GM12878 (cell line): ENCODE measurements at regions not wholly inside any gene's neighbourhood (a gene's known extent, or its start where the extent isn't known, plus 50 kb on each side); places are given as distances from the start of the nearest gene placed in this dataset.
"Not testable (repeated sequence)": the region's sequence is repeated elsewhere in the genome, so short reads cannot be mapped to it uniquely, and the experiment has no call there.

Experiments
- ATAC-seq: fragments of 200-7000 bp; cut with Tn5 transposase; 3 replicates; pipeline ENCODE4 v1.9.1; 2020; ENCODE audit warnings: mild to moderate bottlenecking, moderate library complexity
- BruUV-seq: library from RNA; stranded (reverse); fragments of 400-500 nt; replicated peaks from 2 replicates; lab custom pipeline; 2021; lab: Mats Ljungman, UMichigan
- CTCF ChIA-PET: fragments of 300-600 bp; sonication (Branson Sonifier 250); formaldehyde crosslinking; extraction: SDS; loops from one replicate; lab custom pipeline; 2021; ENCODE audit warnings: inconsistent platforms; lab: Yijun Ruan, JAX
- POLR2A ChIA-PET: fragments of 350-600 bp; formaldehyde crosslinking; extraction: SDS; loops from one replicate; lab custom pipeline; 2021; ENCODE audit warnings: inconsistent platforms; lab: Charles Lee
- RAD21 ChIA-PET: fragments of 300-600 bp; sonication (Branson Sonifier 250); formaldehyde crosslinking; loops from one replicate; lab custom pipeline; 2023; ENCODE audit warnings: antibody characterized with exemption; ENCODE audit not compliant: unreplicated experiment; lab: Charles Lee
- SMC1A ChIA-PET: fragments of 300-600 bp; sonication (Branson Sonifier 250); formaldehyde crosslinking; loops from one replicate; lab custom pipeline; 2023; ENCODE audit not compliant: unreplicated experiment, uncharacterized antibody; lab: Charles Lee
- DNase-seq: peaks from one replicate; pipeline ENCODE4 v3.0.0-alpha.2; 2011; ENCODE audit warnings: low read depth, low spot score
- FAIRE-seq: peaks from 3 replicates; lab custom pipeline; 2011; peaks lifted over from hg19 to GRCh38; lab: Jason Lieb, UNC
- H2AFZ ChIP-seq: 2 replicates; pipeline ENCODE4 v1.6.0; 2011; ENCODE audit warnings: low read depth, low read length, control low read depth; ENCODE audit not compliant: control insufficient read depth
- H3K27ac ChIP-seq: 2 replicates; pipeline ENCODE4 v1.5.1; 2011; ENCODE audit warnings: control low read depth; ENCODE audit not compliant: control insufficient read depth, insufficient read depth
- H3K27me3 ChIP-seq, 2 experiments: replicated peaks in 1 of 2; 2 replicates each; pipeline versions ENCODE4 v1.6.0 to v1.6.1; 2011; ENCODE audit warnings: low read length in 1 of 2; ENCODE audit not compliant: control insufficient read depth in 2 of 2, insufficient read depth in 2 of 2
- H3K36me3 ChIP-seq, 2 experiments: 2 replicates each; pipeline ENCODE4 v1.5.1; 2011; ENCODE audit warnings: low read length in 1 of 2; ENCODE audit not compliant: control insufficient read depth in 2 of 2, insufficient read depth in 2 of 2
- H3K4me1 ChIP-seq: 2 replicates; pipeline ENCODE4 v1.6.1; 2011; ENCODE audit warnings: mild to moderate bottlenecking, low read length, moderate library complexity, mixed read lengths; ENCODE audit not compliant: control insufficient read depth, insufficient read depth
- H3K4me2 ChIP-seq: 2 replicates; pipeline ENCODE4 v1.6.0; 2011; ENCODE audit warnings: control low read depth; ENCODE audit not compliant: control insufficient read depth, insufficient read depth
- H3K4me3 ChIP-seq: fragments of 200-600 bp; sonication (generic); 2 replicates; pipeline ENCODE4 v1.5.1; 2016
- H3K79me2 ChIP-seq: 2 replicates; pipeline ENCODE4 v1.6.0; 2011; ENCODE audit warnings: low read length; ENCODE audit not compliant: control insufficient read depth, insufficient read depth
- H3K9ac ChIP-seq: 2 replicates; pipeline ENCODE4 v1.8.0; 2011; ENCODE audit warnings: low read length, control low read depth, mixed read lengths; ENCODE audit not compliant: control insufficient read depth, insufficient read depth
- H3K9me3 ChIP-seq: replicated peaks from 3 replicates; pipeline ENCODE4 v1.5.1; 2011; ENCODE audit warnings: mild to moderate bottlenecking, low read length; ENCODE audit not compliant: control insufficient read depth, insufficient read depth
- H4K20me1 ChIP-seq: 2 replicates; pipeline ENCODE4 v1.6.0; 2011; ENCODE audit not compliant: control insufficient read depth, insufficient read depth
- WGBS: methylation state at CpG from one replicate; pipeline ENCODE4 v1.1.6; 2016; ENCODE audit warnings: low lambda C conversion rate; ENCODE audit not compliant: insufficient replicate concordance, insufficient coverage; ENCODE audit errors: missing lambda C conversion rate; 5-methylcytosine and 5-hydroxymethylcytosine counted together
- in situ Hi-C: fragments of 300-500 bp; cut with MboI; formaldehyde crosslinking; loops from 9 replicates; pipeline ENCODE4 v1.14.3; 2018; ENCODE audit warnings: mixed read lengths
- intact Hi-C: fragments of 100-400 bp; cut with micrococcal nuclease; formaldehyde crosslinking; loops from one replicate; pipeline ENCODE4 v1.14.2; 2022; ENCODE audit not compliant: unreplicated experiment

DNA sequence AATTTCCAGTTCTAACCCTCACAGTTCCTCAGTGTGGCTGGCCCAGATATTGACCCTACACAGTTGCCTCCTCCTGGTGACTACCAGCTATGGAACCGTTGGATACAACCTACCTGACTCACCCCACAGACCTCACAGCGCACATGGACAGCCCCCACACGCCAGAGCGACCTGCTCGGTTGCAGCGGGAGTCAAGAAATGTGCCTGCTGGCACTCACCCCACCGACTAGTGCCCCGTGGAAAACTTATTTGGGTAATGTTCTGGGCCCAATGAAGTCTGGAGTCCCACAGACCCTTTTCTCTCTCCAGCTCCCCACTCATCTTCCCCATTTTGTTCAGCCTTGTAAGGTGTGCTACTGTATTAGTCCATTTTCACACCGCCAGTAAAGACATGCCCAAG lies 2770.8 kb downstream of the RPIA start:
- H3K9me3 ChIP-seq, H3K27ac ChIP-seq, ATAC-seq: not testable (repeated sequence)

DNA sequence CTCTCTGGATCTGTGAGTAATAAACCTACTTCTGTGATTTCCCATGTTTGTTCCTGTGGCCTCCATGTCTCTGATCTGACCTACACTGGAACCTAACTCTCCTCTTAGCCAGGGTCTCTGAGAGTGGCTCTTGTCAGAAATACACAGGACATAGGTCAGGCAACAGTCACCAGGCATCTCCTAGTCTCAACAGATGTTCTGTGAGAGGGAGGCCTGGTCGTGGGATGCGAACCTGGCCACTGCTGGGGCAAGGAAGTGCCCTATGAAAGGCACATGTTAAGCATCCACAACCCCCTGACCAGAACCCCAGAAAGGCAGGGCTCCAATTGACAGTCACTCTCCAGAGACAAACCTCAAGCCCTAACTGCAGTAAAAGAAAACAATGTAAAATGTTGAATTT lies 2771.5 kb downstream of the RPIA start:
- H3K27ac ChIP-seq, ATAC-seq, H3K79me2 ChIP-seq, BruUV-seq, H2AFZ ChIP-seq, SMC1A ChIA-PET, H3K36me3 ChIP-seq, H4K20me1 ChIP-seq, H3K4me1 ChIP-seq, DNase-seq, CTCF ChIA-PET, H3K4me3 ChIP-seq, H3K9ac ChIP-seq, H3K27me3 ChIP-seq, H3K4me2 ChIP-seq, in situ Hi-C loops, FAIRE-seq, H3K9me3 ChIP-seq, POLR2A ChIA-PET, RAD21 ChIA-PET, intact Hi-C loops: not testable (repeated sequence)
- 8% methylated on average over 2 of the region's 2 CpGs for whole genome bisulfite sequencing

More for the DNA sequence above, 2770.8 kb downstream of the RPIA start:
- BruUV-seq, SMC1A ChIA-PET, H3K36me3 ChIP-seq, H3K4me1 ChIP-seq, FAIRE-seq, H3K9ac ChIP-seq, H3K4me2 ChIP-seq, H3K27me3 ChIP-seq, RAD21 ChIA-PET, H3K4me3 ChIP-seq, in situ Hi-C loops, intact Hi-C loops, H2AFZ ChIP-seq, POLR2A ChIA-PET, DNase-seq, H3K79me2 ChIP-seq, H4K20me1 ChIP-seq, CTCF ChIA-PET: not testable (repeated sequence)
- WGBS: 35% methylated on average over 9 of the region's 9 CpGs

DNA sequence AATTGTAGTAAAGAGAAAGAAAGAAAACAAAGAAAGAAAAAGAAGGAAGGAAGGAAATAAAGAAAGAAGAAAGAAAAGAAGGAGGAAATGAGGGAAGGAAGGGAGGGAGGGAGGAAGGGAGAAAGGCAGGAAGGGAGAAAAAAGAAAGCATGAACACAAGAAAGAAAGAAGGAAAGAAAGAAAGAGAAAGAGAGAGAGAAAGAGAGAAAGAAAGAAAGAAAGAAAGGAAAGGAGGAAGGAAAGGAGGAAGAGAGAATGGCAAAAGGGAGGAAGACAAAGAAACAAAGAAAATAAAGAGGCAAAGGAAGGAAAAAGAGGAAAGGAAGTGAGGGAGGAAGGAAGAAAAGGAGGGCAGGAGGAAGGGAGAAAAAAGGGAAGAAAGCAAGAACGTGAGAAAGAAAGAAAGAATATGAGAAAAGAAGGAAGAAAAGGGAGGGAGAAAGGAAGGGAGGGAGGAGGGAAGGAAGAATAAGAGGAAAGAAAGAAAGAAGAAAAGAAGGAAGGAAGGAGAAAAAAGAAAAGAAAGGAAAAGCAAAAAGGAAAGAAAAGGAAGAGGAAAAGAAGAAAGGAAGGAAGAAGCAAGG lies 2775.4 kb downstream of the RPIA start:
- in situ Hi-C loops, CTCF ChIA-PET, BruUV-seq, H3K9me3 ChIP-seq, H3K4me2 ChIP-seq, SMC1A ChIA-PET, ATAC-seq, H3K4me3 ChIP-seq, H3K4me1 ChIP-seq, RAD21 ChIA-PET, H2AFZ ChIP-seq, H3K79me2 ChIP-seq, H4K20me1 ChIP-seq, intact Hi-C loops, H3K36me3 ChIP-seq, DNase-seq, POLR2A ChIA-PET, FAIRE-seq, H3K27ac ChIP-seq, H3K27me3 ChIP-seq, H3K9ac ChIP-seq: not testable (repeated sequence)
- WGBS: 0% methylated on average over 1 of the region's 1 CpG

DNA sequence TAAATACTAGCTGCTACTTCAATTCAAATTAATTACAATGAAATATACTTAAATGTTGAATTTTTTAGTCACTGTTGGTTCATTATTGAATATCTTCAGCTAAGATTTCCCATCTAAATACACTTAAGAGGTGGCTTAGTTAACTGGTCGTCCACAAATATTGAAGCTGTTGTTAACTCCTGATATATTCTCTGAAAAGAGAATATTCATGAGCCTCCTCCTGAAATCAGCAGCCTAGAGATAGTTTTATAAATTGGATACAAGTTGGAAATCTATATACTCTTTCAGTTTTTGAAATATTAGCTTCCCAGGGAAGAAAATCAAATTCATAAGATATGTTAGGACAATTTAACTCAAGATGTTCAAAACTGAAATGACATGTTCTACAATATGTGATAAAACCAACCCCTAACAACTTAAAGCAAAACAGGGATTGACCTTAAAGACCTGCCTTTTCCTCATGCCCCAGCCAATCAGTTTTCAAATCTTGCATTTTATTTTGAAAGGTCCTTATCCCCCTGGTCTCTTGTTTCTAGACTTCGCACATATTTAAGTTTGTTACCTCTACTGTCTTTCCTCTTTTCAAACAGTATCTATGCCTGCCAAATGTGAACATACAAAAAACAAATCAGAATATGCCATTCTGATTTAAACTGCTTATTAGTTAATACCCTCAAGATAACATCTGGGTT lies 2784.9 kb downstream of the RPIA start:
- H3K4me1 ChIP-seq, H3K79me2 ChIP-seq, H3K9me3 ChIP-seq, H2AFZ ChIP-seq, CTCF ChIA-PET, POLR2A ChIA-PET, H3K4me2 ChIP-seq, DNase-seq, H3K27ac ChIP-seq, SMC1A ChIA-PET, H3K4me3 ChIP-seq, H3K27me3 ChIP-seq, H3K36me3 ChIP-seq, H4K20me1 ChIP-seq, H3K9ac ChIP-seq, intact Hi-C loops, BruUV-seq, in situ Hi-C loops, ATAC-seq, RAD21 ChIA-PET, FAIRE-seq: not testable (repeated sequence)
- 14% methylated on average over 2 of the region's 2 CpGs for WGBS
